ENCODE measurements at regions not wholly inside any gene's neighbourhood (a gene's known extent, or its start where the extent isn't known, plus 50 kb on each side); places are given as distances from the start of the nearest gene placed in this dataset.
"Not testable (repeated sequence)": the region's sequence is repeated elsewhere in the genome, so short reads cannot be mapped to it uniquely, and the experiment has no call there.

GRCh38 chr5:106246044-106246745 is 1424.5 kb downstream of the EFNA5 start:
- not testable (repeated sequence) for H3K4me3 ChIP-seq, H3K27me3 ChIP-seq, H3K9me3 ChIP-seq, DNase-seq, H3K36me3 ChIP-seq

GRCh38 chr5:106241409-106241808 is 1429.3 kb downstream of the EFNA5 start:
- H3K36me3 ChIP-seq = no peaks in the 10 kb centered on the region
- no peak for DNase-seq
- no peaks in the 10 kb centered on the region; the same call in 1 of the 2 replicates for H3K9me3 ChIP-seq
- no peaks in the 10 kb centered on the region for H3K27me3 ChIP-seq
- H3K4me3 ChIP-seq = no peak overlapping the region

- Histone ChIP-seq H3K27me3 (no peaks in the 10 kb centered on the region), H3K4me3 (no peak overlapping the region)
- DNase-seq = no peak
These were observed 1464.7 kb downstream of the EFNA5 start for GRCh38 chr5:106205916-106206571.

DNA sequence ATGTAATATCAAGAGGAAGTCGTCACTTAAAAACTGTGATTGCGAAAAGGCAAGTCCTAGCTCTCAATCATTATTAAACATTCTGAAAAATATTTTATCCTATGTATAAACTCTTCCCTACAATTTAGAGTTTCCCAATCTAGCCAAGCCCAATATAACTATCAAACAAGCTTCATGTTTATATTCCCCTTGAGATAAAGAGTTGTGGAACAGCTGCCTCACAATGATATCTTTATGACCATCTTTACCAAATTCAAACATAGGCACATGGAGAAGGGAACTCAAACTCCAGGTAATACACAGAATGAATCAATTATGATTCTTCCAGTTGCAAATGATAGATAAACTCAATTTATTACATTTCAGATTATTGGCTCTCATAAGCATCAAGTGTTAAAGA is 1468.7 kb downstream of the EFNA5 start:
- DNase-seq = no peak
- Histone ChIP-seq H3K9me3 (peaks cover 5% of the 10 kb centered on the region; the same call in 1 of the 2 replicates), H3K27me3 (no peaks in the 10 kb centered on the region), H3K36me3 (no peaks in the 10 kb centered on the region), H3K4me3 (no peak overlapping the region)

More at GRCh38 chr5:106205916-106206571, 1464.7 kb downstream of the EFNA5 start:
- Histone ChIP-seq H3K36me3 (no peaks in the 10 kb centered on the region), H3K9me3 (peaks cover 5% of the 10 kb centered on the region; the same call in 1 of the 2 replicates)

- peaks cover 3% of the 10 kb centered on the region; the same call in 1 of the 2 replicates for H3K9me3 ChIP-seq
These were observed 1469.8 kb downstream of the EFNA5 start for GRCh38 chr5:106200971-106201370.

GRCh38 chr5:106195679-106196474 is 1474.9 kb downstream of the EFNA5 start:
- Histone ChIP-seq H3K27me3 (no peaks in the 10 kb centered on the region), H3K36me3 (no peaks in the 10 kb centered on the region), H3K9me3 (no peaks in the 10 kb centered on the region), H3K4me3 (no peak overlapping the region)
- no peak for DNase-seq

More at GRCh38 chr5:106200971-106201370, 1469.8 kb downstream of the EFNA5 start:
- Histone ChIP-seq H3K27me3 (no peaks in the 10 kb centered on the region), H3K4me3 (no peak overlapping the region), H3K36me3 (no peaks in the 10 kb centered on the region)
- DNase-seq = no peak

- H3K4me3 ChIP-seq = no peak overlapping the region
- no peak for DNase-seq
- H3K9me3 ChIP-seq = no peaks in the 10 kb centered on the region
- no peaks in the 10 kb centered on the region for H3K36me3 ChIP-seq
- H3K27me3 ChIP-seq = no peaks in the 10 kb centered on the region
These were observed 1481.5 kb downstream of the EFNA5 start for GRCh38 chr5:106189121-106189809.

GRCh38 chr5:106185661-106186081 is 1485.1 kb downstream of the EFNA5 start:
- H3K9me3 ChIP-seq = no peaks in the 10 kb centered on the region
- DNase-seq = no peak
- no peak overlapping the region for H3K4me3 ChIP-seq
- no peaks in the 10 kb centered on the region for H3K36me3 ChIP-seq
- H3K27me3 ChIP-seq = no peaks in the 10 kb centered on the region

- Histone ChIP-seq H3K4me3 (no peak overlapping the region), H3K36me3 (no peaks in the 10 kb centered on the region), H3K27me3 (no peaks in the 10 kb centered on the region), H3K9me3 (peaks cover 15% of the 10 kb centered on the region)
- DNase-seq = no peak
These were observed 1495.8 kb downstream of the EFNA5 start for GRCh38 chr5:106174903-106175302.

DNA sequence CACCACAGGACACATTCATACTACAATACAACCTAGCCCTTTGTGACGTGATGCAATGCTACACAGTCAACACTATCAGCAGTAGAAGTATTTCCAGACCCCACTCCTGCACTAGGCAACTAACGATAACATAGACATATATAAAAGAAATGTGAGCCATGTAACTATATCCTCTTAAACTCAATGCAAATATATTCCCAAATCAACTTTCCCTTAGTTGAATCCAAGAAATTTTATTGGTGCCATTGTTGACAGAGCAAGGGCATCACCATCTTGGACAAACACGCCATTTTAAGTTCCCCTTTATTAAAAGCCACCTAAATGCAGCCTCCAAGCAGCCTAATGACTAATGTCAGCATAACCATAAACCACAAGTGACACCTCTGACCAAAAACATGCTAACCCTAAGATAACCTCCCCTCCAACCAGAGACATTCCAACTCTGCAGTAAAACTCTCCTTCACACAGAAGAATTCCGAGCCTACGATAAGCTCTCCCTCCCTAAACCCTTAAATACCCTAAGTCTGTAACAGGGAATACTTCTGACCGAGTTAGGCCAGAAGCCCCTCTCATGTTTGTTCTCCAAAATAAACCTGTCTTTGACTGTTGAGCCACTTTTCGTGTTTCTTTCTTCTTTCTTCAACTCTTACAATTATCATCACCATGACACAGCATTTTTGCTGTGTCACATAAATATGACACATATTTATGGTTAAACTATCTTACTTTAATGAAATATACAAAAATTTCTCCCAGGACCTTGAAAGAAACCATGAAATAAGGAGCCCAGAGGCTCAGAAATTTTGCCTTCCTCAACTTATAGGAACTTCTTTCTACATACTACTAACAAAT is 1497.8 kb downstream of the EFNA5 start:
- no peak for DNase-seq
- Histone ChIP-seq H3K9me3 (peaks cover 6% of the 10 kb centered on the region), H3K36me3 (no peaks in the 10 kb centered on the region), H3K4me3 (no peak overlapping the region), H3K27me3 (no peaks in the 10 kb centered on the region)

DNA sequence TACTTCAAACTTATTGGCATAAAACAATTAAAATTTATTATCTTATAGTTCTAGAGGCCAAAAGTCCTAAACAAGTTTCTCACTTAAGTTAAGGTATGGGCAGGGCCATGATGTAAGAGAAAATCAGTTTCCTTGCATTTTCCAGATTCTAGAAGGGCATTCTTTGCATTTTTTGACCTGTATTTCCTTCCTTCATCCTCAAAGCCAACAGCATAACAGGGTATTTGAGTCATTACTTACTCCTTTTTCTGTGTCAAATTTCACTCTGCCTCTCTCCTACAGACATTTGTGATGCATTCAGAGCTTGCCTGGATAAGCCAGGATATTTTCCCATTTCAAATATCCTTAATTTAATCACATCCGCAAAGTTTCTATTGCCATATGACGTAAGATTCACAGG is 1499.0 kb downstream of the EFNA5 start:
- DNase-seq = no peak
- no peaks in the 10 kb centered on the region for H3K27me3 ChIP-seq

GRCh38 chr5:106171132-106171531 is 1499.6 kb downstream of the EFNA5 start:
- Histone ChIP-seq H3K9me3 (peaks cover 3% of the 10 kb centered on the region; the same call in 1 of the 2 replicates), H3K36me3 (no peaks in the 10 kb centered on the region), H3K27me3 (no peaks in the 10 kb centered on the region), H3K4me3 (no peak overlapping the region)
- DNase-seq = no peak

More for the DNA sequence above, 1499.0 kb downstream of the EFNA5 start:
- Histone ChIP-seq H3K4me3 (no peak overlapping the region), H3K36me3 (no peaks in the 10 kb centered on the region), H3K9me3 (peaks cover 3% of the 10 kb centered on the region; the same call in 1 of the 2 replicates)

GRCh38 chr5:106167766-106168165 is 1503.0 kb downstream of the EFNA5 start:
- Histone ChIP-seq H3K4me3 (no peak overlapping the region), H3K36me3 (no peaks in the 10 kb centered on the region), H3K27me3 (no peaks in the 10 kb centered on the region), H3K9me3 (0 out of 2 replicates have a peak, but pooled peaks cover 2% of the 10 kb centered on the region)
- no peak for DNase-seq

GRCh38 chr5:106163233-106163632 is 1507.5 kb downstream of the EFNA5 start:
- H3K36me3 ChIP-seq = no peaks in the 10 kb centered on the region
- no peak for DNase-seq
- no peaks in the 10 kb centered on the region for H3K9me3 ChIP-seq
- H3K27me3 ChIP-seq = no peaks in the 10 kb centered on the region
- H3K4me3 ChIP-seq = no peak overlapping the region

- H3K9me3 ChIP-seq = no peaks in the 10 kb centered on the region
- no peak overlapping the region for H3K4me3 ChIP-seq
- no peak for DNase-seq
- no peaks in the 10 kb centered on the region for H3K36me3 ChIP-seq
- H3K27me3 ChIP-seq = no peaks in the 10 kb centered on the region
These were observed 1511.1 kb downstream of the EFNA5 start for GRCh38 chr5:106159616-106160015.

DNA sequence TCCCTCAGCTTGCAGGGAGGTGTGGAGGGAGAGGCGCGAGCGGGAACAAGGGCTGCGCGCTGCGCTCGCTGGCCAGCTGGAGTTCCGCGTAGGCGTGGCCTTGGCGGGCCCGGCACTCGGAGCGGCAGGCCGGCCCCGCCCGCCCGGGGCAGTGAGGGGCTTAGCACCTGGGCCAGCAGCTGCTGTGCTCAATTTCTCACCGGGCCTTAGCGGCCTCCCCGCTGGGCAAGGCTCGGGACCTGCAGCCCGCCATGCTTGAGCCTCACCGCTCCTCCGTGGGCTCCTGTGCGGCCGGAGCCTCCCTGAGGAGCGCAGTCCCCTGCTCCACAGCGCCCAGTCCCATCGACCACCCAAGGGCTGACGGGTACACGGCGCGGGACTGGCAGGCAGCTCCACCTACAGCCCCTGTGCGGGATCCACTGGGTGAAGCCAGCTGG is 1516.4 kb downstream of the EFNA5 start:
- Histone ChIP-seq H3K4me3 (no peak overlapping the region), H3K27me3 (no peaks in the 10 kb centered on the region), H3K36me3 (no peaks in the 10 kb centered on the region), H3K9me3 (no peaks in the 10 kb centered on the region)
- no peak for DNase-seq

Data from MG63 (cell line).